ENCODE measurements at regions not wholly inside any gene's neighbourhood (a gene's known extent, or its start where the extent isn't known, plus 50 kb on each side); places are given as distances from the start of the nearest gene placed in this dataset.

- no peak for TF ChIP-seq CTCF (IDR thresholded peaks at IDR 0.05)
- TF ChIP-seq POLR2AphosphoS5 (IDR thresholded peaks at IDR 0.05; ENCODE audit: insufficient read depth in 1 of 2, low read depth in 1 of 2): no peak
- no peak for TF ChIP-seq POLR2A (IDR thresholded peaks at IDR 0.05)
These were observed 80.7 kb upstream of the GRAMD1B start for GRCh38 chr11:123349382-123349781.
